GM13977 (cell line): ENCODE measurements at regions not wholly inside any gene's neighbourhood (a gene's known extent, or its start where the extent isn't known, plus 50 kb on each side); places are given as distances from the start of the nearest gene placed in this dataset.
"Not testable (repeated sequence)": the region's sequence is repeated elsewhere in the genome, so short reads cannot be mapped to it uniquely, and the experiment has no call there.

Experiments used
- DNase-seq: peaks from one replicate; pipeline ENCODE4 v3.0.0; 2012; ENCODE audit warnings: low spot score
- in situ Hi-C: fragments of 300-500 bp; cut with MboI; formaldehyde crosslinking; loops from one replicate; pipeline ENCODE4 v1.12.0; 2022; ENCODE audit warnings: low sequenced_read_pairs, low pct_unique_long_range_greater_than_20kb, mixed read lengths, inconsistent platforms; ENCODE audit not compliant: unreplicated experiment
- TF ChIP-seq, protein P1 (sequence below): IDR thresholded peaks from 2 replicates; pipeline ENCODE4 v1.5.1; 2012; ENCODE audit warnings: mild to moderate bottlenecking, control low read depth; ENCODE audit not compliant: insufficient read depth; ENCODE audit errors: extremely low read depth, missing control alignments

DNA sequence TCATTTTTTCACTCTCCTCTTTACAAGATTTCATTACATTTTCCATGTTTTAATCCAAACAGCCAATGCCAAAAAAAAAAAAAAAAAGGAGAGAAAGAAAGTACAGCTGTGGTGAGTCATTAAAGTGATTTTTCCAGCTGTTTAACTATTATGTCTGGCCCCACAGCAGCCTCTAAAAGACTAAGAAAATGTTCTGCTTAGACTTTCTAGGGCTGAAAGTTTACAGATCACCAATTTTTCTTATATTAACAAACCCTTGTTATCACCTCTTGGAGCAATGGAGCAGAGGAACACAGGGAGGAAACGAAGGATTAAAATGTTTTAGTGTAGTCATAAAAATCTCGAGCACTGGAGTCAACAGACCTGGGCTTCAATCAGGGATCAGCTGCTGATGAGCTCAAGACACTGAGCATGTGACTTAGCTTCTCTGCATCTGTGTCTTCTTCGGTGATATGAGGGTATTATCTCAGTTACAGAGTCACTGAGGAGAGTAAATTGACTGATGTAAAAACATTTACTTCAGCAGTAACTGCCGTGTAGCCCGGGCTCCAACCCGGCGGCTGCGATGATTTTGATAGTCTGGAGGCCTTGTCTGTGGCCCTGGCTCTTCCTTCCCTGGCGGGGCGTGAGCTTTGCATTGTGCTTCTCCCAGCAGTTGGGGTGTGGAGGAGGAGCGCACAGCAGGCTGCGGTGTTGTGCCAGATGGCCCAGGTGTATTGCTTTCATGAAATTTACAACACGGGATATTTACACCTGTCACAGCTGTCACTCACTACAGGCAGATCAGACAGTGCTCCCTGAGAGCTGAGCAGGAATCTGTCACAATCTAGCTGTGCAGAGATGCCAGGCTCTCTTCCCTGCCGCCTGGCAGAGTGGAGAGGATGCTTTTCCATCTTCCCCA, 298.3 kb upstream of the FZD8 start:
- in situ Hi-C loops = no loop called here
- TF ChIP-seq, protein P1, sequence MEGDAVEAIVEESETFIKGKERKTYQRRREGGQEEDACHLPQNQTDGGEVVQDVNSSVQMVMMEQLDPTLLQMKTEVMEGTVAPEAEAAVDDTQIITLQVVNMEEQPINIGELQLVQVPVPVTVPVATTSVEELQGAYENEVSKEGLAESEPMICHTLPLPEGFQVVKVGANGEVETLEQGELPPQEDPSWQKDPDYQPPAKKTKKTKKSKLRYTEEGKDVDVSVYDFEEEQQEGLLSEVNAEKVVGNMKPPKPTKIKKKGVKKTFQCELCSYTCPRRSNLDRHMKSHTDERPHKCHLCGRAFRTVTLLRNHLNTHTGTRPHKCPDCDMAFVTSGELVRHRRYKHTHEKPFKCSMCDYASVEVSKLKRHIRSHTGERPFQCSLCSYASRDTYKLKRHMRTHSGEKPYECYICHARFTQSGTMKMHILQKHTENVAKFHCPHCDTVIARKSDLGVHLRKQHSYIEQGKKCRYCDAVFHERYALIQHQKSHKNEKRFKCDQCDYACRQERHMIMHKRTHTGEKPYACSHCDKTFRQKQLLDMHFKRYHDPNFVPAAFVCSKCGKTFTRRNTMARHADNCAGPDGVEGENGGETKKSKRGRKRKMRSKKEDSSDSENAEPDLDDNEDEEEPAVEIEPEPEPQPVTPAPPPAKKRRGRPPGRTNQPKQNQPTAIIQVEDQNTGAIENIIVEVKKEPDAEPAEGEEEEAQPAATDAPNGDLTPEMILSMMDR = no peak
- DNase-seq = no peak

DNA sequence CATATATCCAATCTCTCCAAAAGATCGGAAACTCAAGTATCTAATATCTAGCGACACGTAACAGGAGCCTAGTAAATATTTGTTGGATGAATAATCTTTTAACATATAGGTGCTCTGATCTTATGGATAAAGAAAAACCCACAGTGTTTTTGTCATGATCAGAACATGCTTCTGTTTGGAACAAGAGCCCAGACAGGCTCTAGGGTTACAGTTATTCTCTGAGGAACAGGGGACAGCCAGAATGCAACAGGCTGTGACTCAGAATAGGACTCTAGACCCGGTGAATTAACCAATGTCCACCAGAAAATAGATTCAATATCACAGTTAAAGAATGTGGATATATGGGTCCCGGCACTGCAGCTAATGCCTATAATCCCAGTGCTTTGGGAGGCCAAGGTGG, 296.1 kb upstream of the FZD8 start:
- TF ChIP-seq, protein P1 = no peak
- no peak for DNase-seq
- in situ Hi-C loops = no loop called here

DNA sequence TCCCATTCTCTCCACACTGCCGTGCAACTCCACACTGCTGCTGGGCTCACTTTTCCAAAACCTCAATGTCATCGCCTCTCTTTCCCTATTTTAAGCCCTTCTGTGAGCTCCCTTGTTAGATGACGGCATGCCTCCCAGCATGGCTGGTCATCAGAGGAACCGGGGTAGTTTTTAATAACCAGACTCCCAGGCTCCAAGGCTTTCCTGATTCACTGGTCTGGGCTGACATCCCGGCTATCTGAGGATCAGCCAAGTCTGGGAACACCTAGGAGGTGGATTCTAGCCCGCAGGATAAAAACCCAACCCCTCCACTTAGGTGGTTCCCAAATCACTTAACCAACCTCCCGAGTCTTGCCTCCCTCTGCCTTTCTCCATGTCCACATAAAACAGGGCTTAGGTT, 295.4 kb upstream of the FZD8 start:
- no peak for DNase-seq
- TF ChIP-seq, protein P1 = no peak
- in situ Hi-C loops = no loop called here

DNA sequence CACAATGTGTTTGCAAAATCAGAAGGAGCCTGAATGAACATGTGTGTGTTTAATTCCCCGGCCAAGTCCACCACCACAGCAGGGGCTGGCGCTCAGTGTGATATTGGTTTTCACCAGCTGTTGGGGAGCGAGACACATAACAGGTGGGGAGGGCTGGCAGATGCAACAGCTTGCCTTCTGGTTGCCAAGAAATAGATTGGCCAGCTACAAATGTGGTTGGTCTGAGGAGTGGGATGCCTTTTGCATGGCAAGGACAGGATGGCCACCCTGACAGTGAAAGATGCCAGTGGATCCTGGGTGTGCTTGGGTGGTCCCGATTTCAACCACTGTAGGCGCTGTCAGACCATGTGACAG, 292.5 kb upstream of the FZD8 start:
- in situ Hi-C loops = no loop called here
- no peak for DNase-seq

DNA sequence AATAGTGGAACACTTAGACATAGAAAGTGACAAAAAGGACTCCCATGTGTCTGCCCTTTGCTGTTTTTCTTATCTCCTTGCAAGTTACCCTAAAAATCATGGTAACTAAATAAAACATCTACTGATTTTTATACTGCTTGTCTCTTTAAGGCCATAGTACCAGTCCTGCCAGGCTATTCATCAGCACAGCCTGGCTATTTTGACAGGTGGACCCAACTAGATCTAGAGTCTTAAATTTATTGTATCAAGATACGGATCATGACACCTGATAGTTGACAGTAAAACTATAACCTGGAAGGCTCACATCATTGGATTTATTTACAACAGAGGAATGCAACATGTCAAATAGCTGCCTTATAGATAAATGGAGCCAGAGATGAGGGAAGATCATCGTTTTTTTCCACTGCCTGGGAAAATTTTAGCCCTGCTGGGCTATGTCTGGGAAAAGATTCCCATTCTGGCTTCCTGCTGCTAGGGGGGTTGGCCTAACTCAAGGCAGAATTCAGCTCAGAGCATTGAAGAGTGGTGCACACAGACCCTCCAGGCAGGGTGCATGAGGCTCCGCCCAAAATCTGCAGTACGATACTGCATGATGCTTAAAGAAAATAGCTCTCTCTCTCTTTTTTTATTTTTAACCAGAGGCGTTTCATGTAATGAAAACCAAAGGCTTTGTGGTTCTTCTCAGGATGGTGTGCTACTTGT, 292.0 kb upstream of the FZD8 start:
- no peak for DNase-seq
- in situ Hi-C loops = no loop called here
- TF ChIP-seq, protein P1 = no peak

More for the DNA sequence above, 292.5 kb upstream of the FZD8 start:
- TF ChIP-seq, protein P1 = no peak

DNA sequence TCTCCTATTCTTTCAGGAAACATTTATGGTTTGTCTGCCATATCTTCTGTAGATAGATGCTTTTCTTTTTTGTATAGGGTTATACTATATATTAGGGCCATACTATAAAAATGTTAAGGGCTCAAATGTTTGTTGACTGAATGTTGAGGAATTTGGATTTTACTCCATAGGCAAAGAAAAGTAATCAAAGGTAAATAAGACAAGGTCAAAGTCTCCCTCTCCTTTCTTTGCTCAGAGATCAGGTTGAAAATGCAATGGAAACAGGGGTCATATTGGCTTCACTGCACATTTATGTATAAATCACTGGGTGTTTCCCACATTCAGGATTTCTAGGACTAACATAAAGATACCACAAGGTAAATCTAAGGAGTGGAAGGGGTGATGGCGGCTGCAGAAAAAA, 291.4 kb upstream of the FZD8 start:
- TF ChIP-seq, protein P1 = no peak
- in situ Hi-C loops = no loop called here
- no peak for DNase-seq

DNA sequence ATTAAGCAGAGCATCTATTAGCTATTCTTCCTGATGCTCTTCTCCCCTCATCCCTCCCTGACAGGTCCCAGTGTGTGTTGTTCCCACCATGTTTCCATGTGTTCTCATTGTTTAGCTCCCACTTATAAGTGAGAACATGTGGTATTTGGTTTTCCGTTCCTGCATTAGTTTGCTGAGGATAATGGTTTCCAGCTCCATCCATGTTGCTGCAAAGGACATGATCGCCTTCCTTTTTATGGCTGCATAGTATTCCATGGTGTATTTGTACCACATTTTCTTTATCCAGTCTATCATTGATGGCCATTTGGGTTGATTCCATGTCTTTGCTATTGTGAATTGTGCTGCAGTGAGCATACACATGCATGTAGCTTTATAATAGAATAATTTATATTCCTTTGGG, 287.9 kb upstream of the FZD8 start:
- DNase-seq, in situ Hi-C loops: not testable (repeated sequence)
